ENCODE measurements at regions not wholly inside any gene's neighbourhood (a gene's known extent, or its start where the extent isn't known, plus 50 kb on each side); places are given as distances from the start of the nearest gene placed in this dataset.

- H3K4me1 ChIP-seq (ENCODE audit: insufficient read depth, poor library complexity, severe bottlenecking) = no peaks in the 10 kb centered on the region
- H3K27ac ChIP-seq (ENCODE audit: poor library complexity, severe bottlenecking) = no peak overlapping the region
- H3K36me3 ChIP-seq (ENCODE audit: low read depth) = no peaks in the 10 kb centered on the region
- H3K27me3 ChIP-seq (ENCODE audit: insufficient read depth, poor library complexity, severe bottlenecking) = peaks cover 3% of the 10 kb centered on the region
- ATAC-seq (ENCODE audit: low read depth) (no peak), DNase-seq (ENCODE audit: low spot score) (no peak)
- H3K9me3 ChIP-seq (ENCODE audit: severe bottlenecking) = no peaks in the 10 kb centered on the region
- no peak for TF ChIP-seq CTCF (IDR thresholded peaks at IDR 0.05; ENCODE audit: poor library complexity, severe bottlenecking)
- no peak overlapping the region for H3K4me3 ChIP-seq (ENCODE audit: severe bottlenecking)
Measured at GRCh38 chr5:88393716-88394535, 125.3 kb upstream of the TMEM161B start.

DNA sequence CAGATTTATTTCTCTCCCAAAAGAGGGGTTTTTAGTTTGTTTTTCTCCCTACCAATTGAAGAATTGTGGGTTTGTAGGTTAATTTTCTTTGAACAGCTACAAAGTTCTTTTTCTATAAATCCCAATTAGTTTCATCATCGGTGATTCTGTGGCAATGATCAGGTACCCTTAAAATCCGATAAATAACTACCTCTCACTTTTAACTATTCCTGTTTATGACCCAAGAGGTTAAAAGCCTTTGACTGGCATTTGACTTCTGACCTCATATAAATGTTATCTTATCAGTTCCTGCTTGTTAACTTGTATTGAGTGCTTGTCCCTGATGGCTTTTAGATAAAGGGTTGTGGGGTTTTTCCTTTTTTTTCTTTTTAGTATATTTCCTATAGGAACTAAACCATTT lies 124.4 kb upstream of the TMEM161B start:
- Histone ChIP-seq H3K9me3 (ENCODE audit: severe bottlenecking) (no peaks in the 10 kb centered on the region), H3K27me3 (ENCODE audit: insufficient read depth, poor library complexity, severe bottlenecking) (peaks cover 3% of the 10 kb centered on the region), H3K4me1 (ENCODE audit: insufficient read depth, poor library complexity, severe bottlenecking) (no peaks in the 10 kb centered on the region), H3K27ac (ENCODE audit: poor library complexity, severe bottlenecking) (no peak overlapping the region), H3K4me3 (ENCODE audit: severe bottlenecking) (no peak overlapping the region), H3K36me3 (ENCODE audit: low read depth) (no peaks in the 10 kb centered on the region)
- ATAC-seq (ENCODE audit: low read depth) (no peak), DNase-seq (ENCODE audit: low spot score) (no peak)
- TF ChIP-seq CTCF (IDR thresholded peaks at IDR 0.05; ENCODE audit: poor library complexity, severe bottlenecking) = no peak

DNA sequence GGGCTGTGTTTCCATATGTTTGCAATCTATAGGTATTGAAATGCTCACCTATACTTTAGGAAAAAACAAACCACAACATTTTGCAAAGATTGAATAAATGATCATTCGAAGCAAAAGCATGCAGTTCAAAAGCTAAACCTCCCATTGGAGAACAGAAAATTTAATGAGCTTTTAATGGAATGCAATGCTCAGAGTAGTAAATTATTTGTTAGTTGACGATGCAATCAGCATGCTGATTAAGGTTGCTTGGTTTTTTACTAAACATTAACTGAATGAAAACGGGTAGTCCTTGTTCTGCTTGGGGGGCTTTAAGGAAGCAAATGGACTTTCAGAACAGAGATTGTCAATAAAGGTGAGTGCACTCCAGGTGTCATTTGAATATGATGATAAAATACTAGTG lies 123.3 kb upstream of the TMEM161B start:
- ATAC-seq (ENCODE audit: low read depth) = no peak
- H3K4me1 ChIP-seq (ENCODE audit: insufficient read depth, poor library complexity, severe bottlenecking) = no peaks in the 10 kb centered on the region
- TF ChIP-seq CTCF (IDR thresholded peaks at IDR 0.05; ENCODE audit: poor library complexity, severe bottlenecking) = no peak

DNA sequence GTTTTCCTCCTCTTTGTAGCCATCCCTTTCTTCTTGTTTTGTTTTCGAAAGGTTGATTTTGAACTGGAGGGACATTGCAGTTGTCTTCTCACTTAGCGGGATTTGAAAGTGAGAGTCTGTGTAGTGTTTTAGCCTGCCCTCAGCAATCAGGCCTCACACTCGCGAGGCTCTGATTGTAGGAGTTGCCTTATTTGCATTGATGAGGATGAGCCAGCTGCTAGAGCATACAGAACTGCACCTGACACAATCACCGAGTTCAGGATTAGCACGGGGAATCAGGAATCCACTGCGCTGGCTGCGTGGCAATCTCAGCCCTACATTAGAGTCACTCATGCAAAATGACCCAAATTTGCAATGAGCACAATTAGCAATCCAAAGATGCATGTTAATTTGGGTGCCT lies 122.5 kb upstream of the TMEM161B start:
- DNase-seq (ENCODE audit: low spot score) (no peak), ATAC-seq (ENCODE audit: low read depth) (no peak)
- no peak for TF ChIP-seq CTCF (IDR thresholded peaks at IDR 0.05; ENCODE audit: poor library complexity, severe bottlenecking)
- H3K27me3 ChIP-seq (ENCODE audit: insufficient read depth, poor library complexity, severe bottlenecking) = peaks cover 3% of the 10 kb centered on the region
- no peaks in the 10 kb centered on the region for H3K9me3 ChIP-seq (ENCODE audit: severe bottlenecking)
- no peak overlapping the region for H3K4me3 ChIP-seq (ENCODE audit: severe bottlenecking)
- no peaks in the 10 kb centered on the region for H3K36me3 ChIP-seq (ENCODE audit: low read depth)
- H3K27ac ChIP-seq (ENCODE audit: poor library complexity, severe bottlenecking) = no peak overlapping the region
- no peaks in the 10 kb centered on the region for H3K4me1 ChIP-seq (ENCODE audit: insufficient read depth, poor library complexity, severe bottlenecking)

More for the DNA sequence above, 123.3 kb upstream of the TMEM161B start:
- Histone ChIP-seq H3K27me3 (ENCODE audit: insufficient read depth, poor library complexity, severe bottlenecking) (peaks cover 3% of the 10 kb centered on the region), H3K36me3 (ENCODE audit: low read depth) (no peaks in the 10 kb centered on the region), H3K9me3 (ENCODE audit: severe bottlenecking) (no peaks in the 10 kb centered on the region), H3K4me3 (ENCODE audit: severe bottlenecking) (no peak overlapping the region), H3K27ac (ENCODE audit: poor library complexity, severe bottlenecking) (no peak overlapping the region)
- DNase-seq (ENCODE audit: low spot score) = no peak

DNA sequence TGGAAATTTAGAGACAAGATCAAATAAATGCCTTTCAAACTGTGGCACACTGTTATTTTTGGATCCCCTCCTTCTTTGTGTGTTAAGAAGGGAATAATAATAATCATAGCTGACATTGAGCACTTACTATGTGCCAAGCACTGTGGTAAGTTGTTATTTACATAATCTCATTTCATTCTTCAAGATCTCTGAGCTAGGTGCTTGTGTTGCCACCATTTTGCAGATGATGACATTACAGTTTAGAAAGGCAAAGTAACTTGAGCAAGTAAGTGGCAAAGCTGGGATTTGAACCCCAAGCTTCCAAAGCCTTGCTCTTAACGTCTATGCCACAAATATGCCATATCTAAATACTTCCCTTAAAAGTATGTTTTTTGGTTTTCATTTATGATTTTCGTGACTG lies 121.8 kb upstream of the TMEM161B start:
- Histone ChIP-seq H3K36me3 (ENCODE audit: low read depth) (no peaks in the 10 kb centered on the region), H3K27me3 (ENCODE audit: insufficient read depth, poor library complexity, severe bottlenecking) (no peaks in the 10 kb centered on the region), H3K9me3 (ENCODE audit: severe bottlenecking) (no peaks in the 10 kb centered on the region), H3K4me3 (ENCODE audit: severe bottlenecking) (no peak overlapping the region), H3K27ac (ENCODE audit: poor library complexity, severe bottlenecking) (no peak overlapping the region), H3K4me1 (ENCODE audit: insufficient read depth, poor library complexity, severe bottlenecking) (no peaks in the 10 kb centered on the region)
- TF ChIP-seq CTCF (IDR thresholded peaks at IDR 0.05; ENCODE audit: poor library complexity, severe bottlenecking) = no peak
- DNase-seq (ENCODE audit: low spot score) (no peak), ATAC-seq (ENCODE audit: low read depth) (no peak)

Measured in RWPE2 (cell line).